Duodenal mucosa (tissue), 2 donors: ENCODE measurements at regions not wholly inside any gene's neighbourhood (a gene's known extent, or its start where the extent isn't known, plus 50 kb on each side); places are given as distances from the start of the nearest gene placed in this dataset.
"Not testable (repeated sequence)": the region's sequence is repeated elsewhere in the genome, so short reads cannot be mapped to it uniquely, and the experiment has no call there.

Experiments
- H3K27ac ChIP-seq: one replicate; pipeline ENCODE4 v1.7.0; 2013; ENCODE audit warnings: low read depth, low read length
- H3K27me3 ChIP-seq, 2 donors: one replicate each; pipeline ENCODE4 v1.7.0; 2013; ENCODE audit warnings: low read length in 2 of 2, control low read depth in 1 of 2; ENCODE audit not compliant: insufficient read depth in 2 of 2, control insufficient read depth in 1 of 2
- H3K36me3 ChIP-seq, 2 donors: one replicate each; pipeline ENCODE4 v1.7.0; 2013; ENCODE audit warnings: low read length in 2 of 2, control low read depth in 1 of 2; ENCODE audit not compliant: insufficient read depth in 2 of 2, control insufficient read depth in 1 of 2
- H3K4me1 ChIP-seq, 2 donors: one replicate each; pipeline ENCODE4 v1.7.0; 2013; ENCODE audit warnings: low read length in 2 of 2, control low read depth in 1 of 2; ENCODE audit not compliant: insufficient read depth in 2 of 2, control insufficient read depth in 1 of 2
- H3K4me3 ChIP-seq, 2 donors: one replicate each; pipeline ENCODE4 v1.7.0; 2013; ENCODE audit warnings: low read length in 2 of 2, low read depth in 1 of 2
- H3K9ac ChIP-seq, 2 donors: one replicate each; pipeline ENCODE4 v1.7.0; 2013; ENCODE audit warnings: low read length in 2 of 2, low read depth in 1 of 2
- H3K9me3 ChIP-seq, 2 donors: one replicate each; pipeline ENCODE4 v1.7.0; 2013; ENCODE audit warnings: low read length in 2 of 2, control low read depth in 1 of 2; ENCODE audit not compliant: control insufficient read depth in 1 of 2

GRCh38 chr2:182548031-182548950 lies 121.5 kb upstream of the PDE1A start:
- Histone ChIP-seq H3K27ac (no peak overlapping the region), H3K9ac (no peak overlapping the region), H3K4me3 (no peak overlapping the region)

GRCh38 chr2:182550234-182550633 lies 123.4 kb upstream of the PDE1A start:
- Histone ChIP-seq H3K9ac (no peak overlapping the region), H3K9me3 (no peaks in the 10 kb centered on the region), H3K4me3 (no peak overlapping the region), H3K27me3 (no peaks in the 10 kb centered on the region), H3K4me1 (peaks cover 0 to 10% of the 10 kb centered on the region in 2 donors), H3K27ac (no peak overlapping the region), H3K36me3 (no peaks in the 10 kb centered on the region)

More at GRCh38 chr2:182548031-182548950, 121.5 kb upstream of the PDE1A start:
- H3K4me1 ChIP-seq = peaks cover 0 to 13% of the 10 kb centered on the region in 2 donors
- no peaks in the 10 kb centered on the region for H3K9me3 ChIP-seq
- no peaks in the 10 kb centered on the region for H3K27me3 ChIP-seq
- no peaks in the 10 kb centered on the region for H3K36me3 ChIP-seq

GRCh38 chr2:182552232-182552631 lies 125.4 kb upstream of the PDE1A start:
- not testable (repeated sequence) for H3K4me3 ChIP-seq, H3K27me3 ChIP-seq, H3K4me1 ChIP-seq, H3K9ac ChIP-seq, H3K27ac ChIP-seq, H3K36me3 ChIP-seq, H3K9me3 ChIP-seq

- not testable (repeated sequence) for H3K9ac ChIP-seq, H3K4me1 ChIP-seq, H3K9me3 ChIP-seq, H3K36me3 ChIP-seq, H3K27me3 ChIP-seq, H3K27ac ChIP-seq, H3K4me3 ChIP-seq
These were observed 125.9 kb upstream of the PDE1A start for GRCh38 chr2:182552785-182553184.

GRCh38 chr2:182553483-182553882 lies 126.6 kb upstream of the PDE1A start:
- Histone ChIP-seq H3K9ac (no peak overlapping the region), H3K4me3 (no peak overlapping the region)

GRCh38 chr2:182554950-182555349 lies 128.1 kb upstream of the PDE1A start:
- H3K36me3 ChIP-seq = no peaks in the 10 kb centered on the region
- no peak overlapping the region for H3K9ac ChIP-seq
- no peaks in the 10 kb centered on the region for H3K4me1 ChIP-seq
- H3K27me3 ChIP-seq = no peaks in the 10 kb centered on the region
- no peak overlapping the region for H3K27ac ChIP-seq
- no peak overlapping the region for H3K4me3 ChIP-seq
- no peaks in the 10 kb centered on the region for H3K9me3 ChIP-seq

More at GRCh38 chr2:182553483-182553882, 126.6 kb upstream of the PDE1A start:
- no peaks in the 10 kb centered on the region for H3K4me1 ChIP-seq
- H3K36me3 ChIP-seq = no peaks in the 10 kb centered on the region
- H3K9me3 ChIP-seq = no peaks in the 10 kb centered on the region
- no peak overlapping the region for H3K27ac ChIP-seq
- no peaks in the 10 kb centered on the region for H3K27me3 ChIP-seq

- H3K27ac ChIP-seq = no peak overlapping the region
- no peak overlapping the region for H3K4me3 ChIP-seq
- H3K4me1 ChIP-seq = no peaks in the 10 kb centered on the region
- H3K9me3 ChIP-seq = no peaks in the 10 kb centered on the region
- no peaks in the 10 kb centered on the region for H3K36me3 ChIP-seq
- H3K9ac ChIP-seq = no peak overlapping the region
- H3K27me3 ChIP-seq = no peaks in the 10 kb centered on the region
These were observed 131.7 kb upstream of the PDE1A start for GRCh38 chr2:182558564-182558963.

GRCh38 chr2:182559623-182560022 lies 132.8 kb upstream of the PDE1A start:
- H3K27me3 ChIP-seq = no peaks in the 10 kb centered on the region

GRCh38 chr2:182565911-182566567 lies 139.2 kb upstream of the PDE1A start:
- no peaks in the 10 kb centered on the region for H3K9me3 ChIP-seq
- H3K36me3 ChIP-seq = no peaks in the 10 kb centered on the region
- no peaks in the 10 kb centered on the region for H3K4me1 ChIP-seq
- no peak overlapping the region for H3K4me3 ChIP-seq
- no peak overlapping the region for H3K9ac ChIP-seq
- no peak overlapping the region for H3K27ac ChIP-seq
- no peaks in the 10 kb centered on the region for H3K27me3 ChIP-seq

More at GRCh38 chr2:182559623-182560022, 132.8 kb upstream of the PDE1A start:
- Histone ChIP-seq H3K9ac (no peak overlapping the region), H3K36me3 (no peaks in the 10 kb centered on the region), H3K4me1 (no peaks in the 10 kb centered on the region), H3K27ac (no peak overlapping the region), H3K9me3 (no peaks in the 10 kb centered on the region), H3K4me3 (no peak overlapping the region)

- Histone ChIP-seq H3K36me3 (no peaks in the 10 kb centered on the region), H3K9ac (no peak overlapping the region), H3K4me3 (no peak overlapping the region), H3K9me3 (no peaks in the 10 kb centered on the region), H3K4me1 (no peaks in the 10 kb centered on the region), H3K27me3 (no peaks in the 10 kb centered on the region), H3K27ac (no peak overlapping the region)
These were observed 142.5 kb upstream of the DNAJC10 start for GRCh38 chr2:182573553-182573952.
